ENCODE measurements at regions not wholly inside any gene's neighbourhood (a gene's known extent, or its start where the extent isn't known, plus 50 kb on each side); places are given as distances from the start of the nearest gene placed in this dataset.
"Not testable (repeated sequence)": the region's sequence is repeated elsewhere in the genome, so short reads cannot be mapped to it uniquely, and the experiment has no call there.

GRCh38 chr6:53446151-53446550 lies 97.4 kb upstream of the ELOVL5 start:
- DNase-seq: no peak

GRCh38 chr6:53441761-53442160 lies 93.0 kb upstream of the ELOVL5 start:
- no peak for DNase-seq

- no peak for DNase-seq
Measured at GRCh38 chr6:53441035-53441493, 92.3 kb upstream of the ELOVL5 start.

- DNase-seq: no peak
Measured at GRCh38 chr6:53440336-53440945, 91.7 kb upstream of the ELOVL5 start.

GRCh38 chr6:53439556-53439955 lies 90.8 kb upstream of the ELOVL5 start:
- DNase-seq: no peak

GRCh38 chr6:53437557-53438202 lies 88.9 kb upstream of the ELOVL5 start:
- DNase-seq: peak; percentile 80

- DNase-seq: no peak
Measured at GRCh38 chr6:53436526-53437303, 88.0 kb upstream of the ELOVL5 start.

- DNase-seq: no peak
Measured at GRCh38 chr6:53433951-53434285, 85.2 kb upstream of the ELOVL5 start.

GRCh38 chr6:53433261-53433950 lies 84.7 kb upstream of the ELOVL5 start:
- peak; percentile 62 for DNase-seq

GRCh38 chr6:53432318-53433161 lies 83.8 kb upstream of the ELOVL5 start:
- DNase-seq: peak; percentile 94

- DNase-seq: no peak
Measured at GRCh38 chr6:53431704-53432103, 83.0 kb upstream of the ELOVL5 start.

- no peak for DNase-seq
Measured at GRCh38 chr6:53429401-53429800, 80.7 kb upstream of the ELOVL5 start.

- no peak for DNase-seq
Measured at GRCh38 chr6:53428886-53429285, 80.1 kb upstream of the ELOVL5 start.

GRCh38 chr6:53426667-53427270 lies 78.0 kb upstream of the ELOVL5 start:
- no peak for DNase-seq

- DNase-seq: no peak
Measured at GRCh38 chr6:53426117-53426516, 77.4 kb upstream of the ELOVL5 start.

GRCh38 chr6:53424976-53425718 lies 76.4 kb upstream of the ELOVL5 start:
- DNase-seq: no peak

- no peak for DNase-seq
Measured at GRCh38 chr6:53424300-53424699, 75.5 kb upstream of the ELOVL5 start.

GRCh38 chr6:53423560-53423959 lies 74.8 kb upstream of the ELOVL5 start:
- DNase-seq: not testable (repeated sequence)

- DNase-seq: no peak
Measured at GRCh38 chr6:53419026-53419425, 70.3 kb upstream of the ELOVL5 start.

- DNase-seq: no peak
Measured at GRCh38 chr6:53418288-53418687, 69.5 kb upstream of the ELOVL5 start.

GRCh38 chr6:53417141-53417540 lies 68.4 kb upstream of the ELOVL5 start:
- no peak for DNase-seq
